Gastroesophageal sphincter (tissue), 4 donors: ENCODE measurements at regions not wholly inside any gene's neighbourhood (a gene's known extent, or its start where the extent isn't known, plus 50 kb on each side); places are given as distances from the start of the nearest gene placed in this dataset.
"Not testable (repeated sequence)": the region's sequence is repeated elsewhere in the genome, so short reads cannot be mapped to it uniquely, and the experiment has no call there.

Experiments used
- ATAC-seq: fragments of 150-250 bp; one replicate; pipeline ENCODE4 v1.9.1; 2016; ENCODE audit warnings: mild to moderate bottlenecking, moderate library complexity
- H3K27ac ChIP-seq, 4 donors: fragments of 200-600 bp; sonication (generic) in 3 of 4; 1 replicate in 3 of 4; 2 replicates in 1 of 4; pipeline ENCODE4 v1.5.1; 2016 to 2019
- H3K27me3 ChIP-seq: fragments of 200-600 bp; sonication (generic); one replicate; pipeline ENCODE4 v1.5.1; 2019
- H3K36me3 ChIP-seq, 2 donors: fragments of 200-600 bp; sonication (generic); one replicate each; pipeline ENCODE4 v1.5.1; 2019; ENCODE audit warnings: control low read depth in 1 of 2
- H3K4me1 ChIP-seq, 3 donors: fragments of 200-600 bp; sonication (generic); 1 replicate in 2 of 3; 2 replicates in 1 of 3; pipeline ENCODE4 v1.5.1; 2016 to 2019; ENCODE audit warnings: control low read depth in 2 of 3
- H3K4me3 ChIP-seq, 2 donors: fragments of 200-600 bp; sonication (generic); one replicate each; pipeline ENCODE4 v1.5.1; 2019; ENCODE audit warnings: mild to moderate bottlenecking in 1 of 2, moderate library complexity in 1 of 2
- H3K9me3 ChIP-seq, 3 donors: fragments of 200-600 bp; sonication (generic); one replicate each; pipeline ENCODE4 v1.5.1; 2017 to 2019; ENCODE audit warnings: control low read depth in 2 of 3
- EP300 ChIP-seq: sonication (generic); formaldehyde crosslinking; IDR thresholded peaks from one replicate; pipeline ENCODE4 v1.6.1; 2017; ENCODE audit warnings: antibody characterized with exemption, mild to moderate bottlenecking
- POLR2A ChIP-seq, 2 donors: fragments of 450-650 bp; IDR thresholded peaks; one replicate each; pipeline ENCODE4 v1.6.1; 2017; ENCODE audit warnings: antibody characterized with exemption in 2 of 2, mild to moderate bottlenecking in 2 of 2, moderate library complexity in 1 of 2
- POLR2AphosphoS5 ChIP-seq: sonication (generic); formaldehyde crosslinking; IDR thresholded peaks from one replicate; pipeline ENCODE4 v1.6.1; 2017; ENCODE audit warnings: antibody characterized with exemption
- WGBS, 2 donors: methylation state at CpG; one replicate each; pipeline ENCODE4 v1.1.5; 2018; ENCODE audit warnings: low coverage in 1 of 2; 5-methylcytosine and 5-hydroxymethylcytosine counted together
- TF ChIP-seq, protein P1 (sequence below), 4 experiments: fragments of 200-600 bp in 2 of 4; fragments of 450-650 bp in 2 of 4; sonication (generic) in 1 of 4; IDR thresholded peaks; one replicate each; pipeline ENCODE4 v1.5.1; 2017 to 2019; ENCODE audit warnings: antibody characterized with exemption in 4 of 4, mild to moderate bottlenecking in 2 of 4, moderate library complexity in 2 of 4

DNA sequence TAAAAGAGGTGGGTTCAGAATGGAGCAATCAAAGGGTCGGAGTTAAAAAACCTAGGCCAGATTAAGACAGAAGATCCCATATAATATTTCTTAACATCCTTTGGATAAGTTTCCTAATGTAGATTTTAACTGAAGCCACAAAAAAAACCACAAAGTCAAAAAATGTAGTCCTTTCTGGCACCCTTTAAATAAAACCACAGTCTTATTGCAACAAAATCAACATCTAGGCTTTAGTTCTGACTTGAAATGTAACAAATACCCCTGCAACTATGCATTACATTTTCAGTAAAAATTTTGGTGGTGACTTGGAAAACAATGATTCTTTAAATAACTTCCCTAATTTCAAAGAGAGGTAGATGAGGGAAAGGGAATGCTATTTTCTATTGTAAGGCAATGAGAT is 109.2 kb downstream of the PSAT1 start:
- WGBS, 2 donors = 71 to 76% methylated on average over 1 of the region's 1 CpG
- no peaks in the 10 kb centered on the region for H3K4me1 ChIP-seq

DNA sequence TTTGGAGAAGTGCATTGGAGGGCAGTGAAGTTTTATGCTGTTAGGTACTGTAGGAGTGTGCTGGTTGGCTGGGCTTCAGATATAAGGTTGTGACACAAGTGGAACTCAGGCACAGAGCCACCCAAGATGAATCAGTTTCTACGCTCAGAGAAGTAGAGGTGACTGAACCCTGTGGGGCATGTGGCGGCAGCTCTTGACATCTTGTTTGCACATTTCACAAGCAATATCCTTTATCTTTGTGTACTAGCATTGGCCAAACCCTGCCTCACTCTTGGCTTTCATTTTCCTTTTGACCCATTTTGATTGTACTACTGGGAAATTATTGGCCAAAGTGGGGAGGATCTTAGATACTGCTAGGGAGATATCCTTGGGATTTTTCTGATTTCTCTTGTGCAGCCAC is 110.0 kb downstream of the PSAT1 start:
- Histone ChIP-seq H3K4me3 (no peak overlapping the region), H3K27ac (no peak overlapping the region), H3K9me3 (no peaks in the 10 kb centered on the region), H3K36me3 (no peaks in the 10 kb centered on the region), H3K27me3 (peaks cover 26% of the 10 kb centered on the region), H3K4me1 (no peaks in the 10 kb centered on the region)
- TF ChIP-seq POLR2AphosphoS5 (no peak), POLR2A (IDR thresholded peaks at IDR 0.05) (no peak), EP300 (no peak)
- TF ChIP-seq, protein P1, sequence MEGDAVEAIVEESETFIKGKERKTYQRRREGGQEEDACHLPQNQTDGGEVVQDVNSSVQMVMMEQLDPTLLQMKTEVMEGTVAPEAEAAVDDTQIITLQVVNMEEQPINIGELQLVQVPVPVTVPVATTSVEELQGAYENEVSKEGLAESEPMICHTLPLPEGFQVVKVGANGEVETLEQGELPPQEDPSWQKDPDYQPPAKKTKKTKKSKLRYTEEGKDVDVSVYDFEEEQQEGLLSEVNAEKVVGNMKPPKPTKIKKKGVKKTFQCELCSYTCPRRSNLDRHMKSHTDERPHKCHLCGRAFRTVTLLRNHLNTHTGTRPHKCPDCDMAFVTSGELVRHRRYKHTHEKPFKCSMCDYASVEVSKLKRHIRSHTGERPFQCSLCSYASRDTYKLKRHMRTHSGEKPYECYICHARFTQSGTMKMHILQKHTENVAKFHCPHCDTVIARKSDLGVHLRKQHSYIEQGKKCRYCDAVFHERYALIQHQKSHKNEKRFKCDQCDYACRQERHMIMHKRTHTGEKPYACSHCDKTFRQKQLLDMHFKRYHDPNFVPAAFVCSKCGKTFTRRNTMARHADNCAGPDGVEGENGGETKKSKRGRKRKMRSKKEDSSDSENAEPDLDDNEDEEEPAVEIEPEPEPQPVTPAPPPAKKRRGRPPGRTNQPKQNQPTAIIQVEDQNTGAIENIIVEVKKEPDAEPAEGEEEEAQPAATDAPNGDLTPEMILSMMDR (IDR thresholded peaks at IDR 0.05) = no peak
- WGBS, 2 donors = 71 to 100% methylated on average over 1 to 2 of the region's 2 CpGs
- no peak for ATAC-seq

More for the DNA sequence above, 109.2 kb downstream of the PSAT1 start:
- Histone ChIP-seq H3K27ac (no peak overlapping the region), H3K27me3 (peaks cover 34% of the 10 kb centered on the region), H3K9me3 (no peaks in the 10 kb centered on the region), H3K36me3 (no peaks in the 10 kb centered on the region), H3K4me3 (no peak overlapping the region)
- TF ChIP-seq EP300 (no peak), POLR2A (IDR thresholded peaks at IDR 0.05) (no peak)
- no peak for ATAC-seq

DNA sequence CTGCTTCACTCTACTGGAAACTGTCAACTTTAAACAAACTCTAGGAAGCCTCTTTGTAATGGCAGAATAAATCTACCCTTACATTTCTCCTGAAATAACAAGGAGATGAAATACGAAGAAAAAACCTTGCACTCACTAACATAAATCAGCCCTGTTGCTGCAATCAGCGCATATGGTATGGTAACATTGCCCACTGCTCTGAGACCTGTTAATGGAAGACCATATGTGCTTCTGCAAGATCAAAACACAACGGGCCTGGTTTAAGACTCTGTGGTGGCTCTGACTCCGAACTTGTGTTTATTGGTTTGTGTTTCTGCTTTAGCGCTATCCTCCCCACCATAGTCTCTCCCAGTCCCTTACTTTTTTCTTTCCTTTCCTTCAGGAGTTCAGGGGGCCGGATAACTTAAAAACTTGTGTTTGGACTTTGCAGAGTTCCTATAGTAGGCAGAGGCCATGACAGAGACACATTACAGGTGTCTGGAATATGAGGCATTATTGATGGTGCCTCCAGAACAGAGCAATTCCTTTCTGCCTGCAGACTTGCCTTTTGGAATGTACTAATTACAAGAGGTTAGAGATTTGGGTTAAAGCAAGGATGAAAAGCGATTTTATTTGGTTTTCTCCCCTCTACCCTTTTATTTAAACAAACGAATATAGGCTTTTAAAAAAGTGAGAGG is 110.8 kb downstream of the PSAT1 start:
- no peak overlapping the region for H3K27ac ChIP-seq
- 51 to 66% methylated on average over 7 of the region's 8 CpGs for WGBS, 2 donors
- TF ChIP-seq EP300 (no peak), POLR2A (IDR thresholded peaks at IDR 0.05) (no peak), POLR2AphosphoS5 (no peak)
- TF ChIP-seq, protein P1 (IDR thresholded peaks at IDR 0.05) = no peak
- H3K4me1 ChIP-seq = no peaks in the 10 kb centered on the region
- H3K27me3 ChIP-seq = peaks cover 25% of the 10 kb centered on the region
- H3K36me3 ChIP-seq = no peaks in the 10 kb centered on the region
- no peak for ATAC-seq
- H3K9me3 ChIP-seq = no peaks in the 10 kb centered on the region
- no peak overlapping the region for H3K4me3 ChIP-seq

DNA sequence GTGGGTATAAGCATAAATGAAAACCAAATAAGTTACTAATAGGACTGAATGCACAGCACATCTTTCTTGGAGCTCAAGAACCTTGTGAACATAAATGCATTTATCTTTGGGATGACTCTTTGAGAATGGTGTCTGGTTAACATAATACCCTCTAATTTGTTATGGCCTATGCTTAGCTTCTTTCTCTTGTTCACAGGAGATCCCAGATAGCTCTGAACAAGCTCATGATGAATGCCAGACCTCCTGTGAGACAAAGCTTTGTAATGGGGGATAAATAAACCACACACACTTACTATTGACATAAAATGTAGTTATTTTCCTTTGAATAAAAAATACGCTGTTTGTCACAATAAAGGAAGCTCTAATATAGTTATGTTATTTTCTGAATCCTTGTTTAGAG is 111.5 kb downstream of the PSAT1 start:
- H3K27me3 ChIP-seq = peaks cover 23% of the 10 kb centered on the region
- H3K9me3 ChIP-seq = no peaks in the 10 kb centered on the region
- no peak for ATAC-seq
- no peaks in the 10 kb centered on the region for H3K4me1 ChIP-seq
- WGBS, 2 donors = 80 to 93% methylated on average over 1 of the region's 1 CpG
- H3K27ac ChIP-seq = no peak overlapping the region
- no peak overlapping the region for H3K4me3 ChIP-seq
- H3K36me3 ChIP-seq = no peaks in the 10 kb centered on the region
- no peak for TF ChIP-seq POLR2A (IDR thresholded peaks at IDR 0.05)
- no peak for TF ChIP-seq POLR2AphosphoS5
- TF ChIP-seq EP300 = no peak
- TF ChIP-seq, protein P1 (IDR thresholded peaks at IDR 0.05) = no peak

DNA sequence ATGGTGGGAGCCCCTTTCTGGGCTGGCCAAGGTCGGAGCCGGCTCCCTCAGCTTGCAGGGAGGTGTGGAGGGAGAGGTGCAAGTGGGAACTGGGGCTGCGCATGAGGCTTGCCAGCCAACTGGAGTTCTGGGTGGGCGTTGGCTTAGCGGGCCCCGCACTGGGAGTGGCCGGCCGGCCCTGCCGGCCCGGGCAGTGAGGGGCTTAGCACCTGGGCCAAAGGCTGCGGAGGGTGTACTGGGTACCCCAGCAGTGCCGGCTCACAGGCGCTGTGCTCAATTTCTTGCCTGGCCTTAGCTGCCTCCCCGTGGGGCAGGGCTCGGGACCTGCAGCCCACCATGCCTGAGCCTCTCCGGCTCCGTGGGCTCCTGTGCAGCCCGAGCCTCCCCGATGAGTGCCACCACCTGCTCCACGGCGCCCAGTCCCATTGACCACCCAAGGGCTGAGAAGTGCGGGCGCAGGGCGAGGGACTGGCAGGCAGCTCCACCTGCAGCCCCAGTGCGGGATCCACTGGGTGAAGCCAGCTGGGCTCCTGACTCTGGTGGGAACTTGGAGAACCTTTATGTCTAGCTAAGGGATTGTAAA is 113.1 kb downstream of the PSAT1 start:
- WGBS, 2 donors = 100% methylated on average over 1 of the region's 25 CpGs; no CpG with 5 or more reads in 1 of the 2 donors
- H3K27me3 ChIP-seq, ATAC-seq, H3K36me3 ChIP-seq, H3K9me3 ChIP-seq, H3K4me1 ChIP-seq, H3K4me3 ChIP-seq, H3K27ac ChIP-seq: not testable (repeated sequence)

DNA sequence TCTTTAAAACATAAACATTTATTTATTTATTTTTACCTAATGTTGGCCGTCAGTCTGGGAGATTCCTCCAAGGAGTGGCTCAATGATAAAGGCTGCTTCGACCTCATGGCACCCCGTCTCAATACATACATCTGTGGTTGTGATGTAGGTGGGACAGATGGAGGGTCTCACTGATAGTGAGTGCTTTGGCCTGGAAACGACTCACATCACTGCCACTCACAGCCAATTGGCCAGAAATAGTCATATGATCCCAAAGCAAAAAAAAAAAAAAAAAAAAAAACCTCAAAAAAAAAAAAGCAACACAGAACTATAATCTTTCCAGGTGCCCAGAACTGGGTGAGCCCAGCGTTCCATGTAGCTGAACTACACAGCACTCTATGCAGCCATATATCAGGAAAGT is 125.4 kb downstream of the PSAT1 start:
- no peak overlapping the region for H3K4me3 ChIP-seq
- TF ChIP-seq POLR2A (IDR thresholded peaks at IDR 0.05) = no peak
- no peak for TF ChIP-seq EP300
- TF ChIP-seq, protein P1 (IDR thresholded peaks at IDR 0.05) = no peak
- no peak for TF ChIP-seq POLR2AphosphoS5
- no peaks in the 10 kb centered on the region for H3K4me1 ChIP-seq
- H3K9me3 ChIP-seq = no peaks in the 10 kb centered on the region
- H3K27me3 ChIP-seq = no peaks in the 10 kb centered on the region
- ATAC-seq = no peak
- no peak overlapping the region for H3K27ac ChIP-seq
- no peaks in the 10 kb centered on the region for H3K36me3 ChIP-seq
- 85 to 87% methylated on average over 2 to 5 of the region's 5 CpGs for WGBS, 2 donors
